OCI-LY7 (cell line): ENCODE measurements at regions not wholly inside any gene's neighbourhood (a gene's known extent, or its start where the extent isn't known, plus 50 kb on each side); places are given as distances from the start of the nearest gene placed in this dataset.

Source experiments
- BruUV-seq: library from RNA; stranded (reverse); fragments of 400-500 nt; replicated peaks from 2 replicates; lab custom pipeline; 2021; lab: Mats Ljungman, UMichigan
- CTCF ChIA-PET: fragments of 300-600 bp; sonication (Branson Sonifier 250); formaldehyde crosslinking; loops from one replicate; lab custom pipeline; 2022; ENCODE audit warnings: antibody characterized with exemption; ENCODE audit not compliant: unreplicated experiment; lab: Charles Lee
- POLR2A ChIA-PET: fragments of 300-600 bp; sonication (Branson Sonifier 250); formaldehyde crosslinking; loops from one replicate; lab custom pipeline; 2022; ENCODE audit warnings: antibody characterized with exemption; lab: Charles Lee
- DNase-seq: peaks from one replicate; pipeline ENCODE4 v3.0.0-alpha.2; 2015; ENCODE audit warnings: low spot score
- H2AFZ ChIP-seq: fragments of 200-600 bp; sonication (generic), shearing (Covaris generic); 2 replicates; pipeline ENCODE4 v1.6.1; 2014; ENCODE audit warnings: mild to moderate bottlenecking, antibody characterized with exemption, low read length, moderate library complexity
- H3K27ac ChIP-seq: fragments of 200-600 bp; sonication (generic); 2 replicates; pipeline ENCODE4 v1.5.1; 2014; ENCODE audit warnings: mixed run types, low read depth, mild to moderate bottlenecking, moderate library complexity, low read length, inconsistent platforms; ENCODE audit not compliant: poor library complexity, severe bottlenecking
- H3K36me3 ChIP-seq: fragments of 200-600 bp; sonication (generic); 2 replicates; pipeline ENCODE4 v1.6.1; 2014; ENCODE audit warnings: mild to moderate bottlenecking, antibody characterized with exemption, low read length, moderate library complexity, mixed read lengths; ENCODE audit not compliant: insufficient read depth
- H3K4me1 ChIP-seq: fragments of 200-600 bp; sonication (generic); 2 replicates; pipeline ENCODE4 v1.5.1; 2014; ENCODE audit warnings: mild to moderate bottlenecking, low read length; ENCODE audit not compliant: insufficient read depth, poor library complexity, severe bottlenecking
- H3K4me2 ChIP-seq: fragments of 200-600 bp; sonication (generic); 2 replicates; pipeline ENCODE4 v1.6.1; 2014; ENCODE audit warnings: mild to moderate bottlenecking, low read length
- H3K4me3 ChIP-seq: fragments of 200-600 bp; sonication (generic); 2 replicates; pipeline ENCODE4 v1.5.1; 2014; ENCODE audit warnings: mild to moderate bottlenecking, low read depth, low read length; ENCODE audit not compliant: poor library complexity, severe bottlenecking
- H3K79me2 ChIP-seq: fragments of 200-600 bp; sonication (generic); 2 replicates; pipeline ENCODE4 v1.6.1; 2016; ENCODE audit warnings: low read depth, mild to moderate bottlenecking, low read length, moderate library complexity, mixed read lengths; ENCODE audit not compliant: insufficient read depth
- H3K9me2 ChIP-seq: fragments of 200-600 bp; sonication (generic); 2 replicates; pipeline ENCODE4 v1.6.1; 2016; ENCODE audit warnings: mild to moderate bottlenecking, low read length, mixed read lengths; ENCODE audit not compliant: insufficient read depth
- H3K9me3 ChIP-seq: fragments of 200-600 bp; sonication (generic); 2 replicates; pipeline ENCODE4 v1.6.1; 2014; ENCODE audit warnings: mild to moderate bottlenecking, mixed run types, low read length, mixed read lengths
- H4K20me1 ChIP-seq: fragments of 200-600 bp; sonication (generic); 2 replicates; pipeline ENCODE4 v1.6.1; 2014; ENCODE audit warnings: mild to moderate bottlenecking, antibody characterized with exemption, low read length, moderate library complexity, mixed read lengths; ENCODE audit not compliant: insufficient read depth
- EZH2phosphoT487 ChIP-seq: fragments of 200-600 bp; sonication (generic); IDR thresholded peaks from 2 replicates; pipeline ENCODE4 v1.6.1; 2018; ENCODE audit warnings: low read depth, borderline replicate concordance, mild to moderate bottlenecking, mixed run types, antibody characterized with exemption, low read length, moderate library complexity, mixed read lengths
- intact Hi-C: fragments of 100-400 bp; cut with micrococcal nuclease; formaldehyde crosslinking; loops from one replicate; pipeline ENCODE4 v1.10.0; 2022; ENCODE audit not compliant: unreplicated experiment
- TF ChIP-seq, protein P1 (sequence below): fragments of 200-600 bp; sonication (generic); conservative IDR thresholded peaks from 2 replicates; pipeline ENCODE4 v1.5.1; 2014; ENCODE audit warnings: mild to moderate bottlenecking, antibody characterized with exemption, low read length, moderate library complexity, mixed read lengths

DNA sequence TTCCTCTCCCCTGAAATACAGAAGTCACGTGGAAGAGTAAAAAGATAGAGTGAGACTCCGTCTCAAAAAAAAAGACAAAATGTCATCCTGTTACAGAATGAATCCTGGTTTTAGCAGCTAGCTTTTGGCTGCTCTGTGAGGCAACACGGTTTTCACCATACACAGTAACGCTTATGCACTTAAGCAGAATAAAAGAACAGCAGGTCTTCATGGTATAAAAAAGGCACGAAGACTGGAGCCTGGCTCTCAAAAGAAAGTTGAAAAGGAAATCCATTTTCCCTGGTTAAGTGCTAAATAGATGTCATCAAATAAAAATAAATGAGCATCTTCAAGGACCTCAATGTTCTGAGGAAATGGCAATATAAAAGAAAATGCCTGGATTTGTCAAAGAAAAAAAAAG, 444.1 kb downstream of the IPO8 start:
- POLR2A ChIA-PET: no interaction called here
- Histone ChIP-seq H3K27ac (no peak overlapping the region), H3K79me2 (no peaks in the 10 kb centered on the region), H3K9me2 (no peaks in the 10 kb centered on the region), H3K4me2 (no peak overlapping the region), H3K4me3 (no peak overlapping the region), H3K36me3 (no peaks in the 10 kb centered on the region), H3K4me1 (no peaks in the 10 kb centered on the region), H3K9me3 (no peaks in the 10 kb centered on the region), H2AFZ (no peak overlapping the region), H4K20me1 (no peaks in the 10 kb centered on the region)
- CTCF ChIA-PET: no interaction called here
- no peak for DNase-seq
- intact Hi-C loops: no loop called here
- no peak for TF ChIP-seq EZH2phosphoT487
- TF ChIP-seq, protein P1, sequence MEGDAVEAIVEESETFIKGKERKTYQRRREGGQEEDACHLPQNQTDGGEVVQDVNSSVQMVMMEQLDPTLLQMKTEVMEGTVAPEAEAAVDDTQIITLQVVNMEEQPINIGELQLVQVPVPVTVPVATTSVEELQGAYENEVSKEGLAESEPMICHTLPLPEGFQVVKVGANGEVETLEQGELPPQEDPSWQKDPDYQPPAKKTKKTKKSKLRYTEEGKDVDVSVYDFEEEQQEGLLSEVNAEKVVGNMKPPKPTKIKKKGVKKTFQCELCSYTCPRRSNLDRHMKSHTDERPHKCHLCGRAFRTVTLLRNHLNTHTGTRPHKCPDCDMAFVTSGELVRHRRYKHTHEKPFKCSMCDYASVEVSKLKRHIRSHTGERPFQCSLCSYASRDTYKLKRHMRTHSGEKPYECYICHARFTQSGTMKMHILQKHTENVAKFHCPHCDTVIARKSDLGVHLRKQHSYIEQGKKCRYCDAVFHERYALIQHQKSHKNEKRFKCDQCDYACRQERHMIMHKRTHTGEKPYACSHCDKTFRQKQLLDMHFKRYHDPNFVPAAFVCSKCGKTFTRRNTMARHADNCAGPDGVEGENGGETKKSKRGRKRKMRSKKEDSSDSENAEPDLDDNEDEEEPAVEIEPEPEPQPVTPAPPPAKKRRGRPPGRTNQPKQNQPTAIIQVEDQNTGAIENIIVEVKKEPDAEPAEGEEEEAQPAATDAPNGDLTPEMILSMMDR: no peak
- BruUV-seq: no TSS peak

DNA sequence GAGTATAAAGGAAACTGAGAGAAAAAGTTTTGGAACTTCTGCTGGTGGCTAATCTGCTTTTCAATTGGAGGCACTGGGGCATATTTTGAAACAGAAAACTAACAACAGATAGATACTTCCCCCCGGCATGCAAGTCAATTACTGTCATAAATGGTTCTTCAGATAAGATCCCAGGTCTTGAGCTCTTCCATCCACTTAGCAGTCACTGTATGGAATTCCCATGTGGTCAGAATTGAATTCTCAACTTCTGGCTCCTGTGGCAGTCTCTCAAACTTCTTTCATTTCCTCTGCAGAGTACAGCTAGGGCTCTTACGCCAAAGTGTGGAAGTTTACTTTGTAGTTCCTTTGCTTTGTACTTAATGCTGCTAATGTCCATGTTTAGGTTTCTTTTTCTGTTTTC, 452.2 kb downstream of the IPO8 start:
- ChIA-PET CTCF (no interaction called here), POLR2A (no interaction called here)
- no peak overlapping the region for H3K4me3 ChIP-seq
- no peak overlapping the region for H3K27ac ChIP-seq
- TF ChIP-seq, protein P1: no peak
- TF ChIP-seq EZH2phosphoT487: no peak
- intact Hi-C loops: no loop called here
- H3K36me3 ChIP-seq: no peaks in the 10 kb centered on the region
- no peaks in the 10 kb centered on the region for H4K20me1 ChIP-seq
- no TSS peak for BruUV-seq
- H3K79me2 ChIP-seq: no peaks in the 10 kb centered on the region
- no peak overlapping the region for H2AFZ ChIP-seq
- H3K4me1 ChIP-seq: no peaks in the 10 kb centered on the region
- no peaks in the 10 kb centered on the region for H3K9me3 ChIP-seq
- no peak overlapping the region for H3K4me2 ChIP-seq
- no peak for DNase-seq
- H3K9me2 ChIP-seq: no peaks in the 10 kb centered on the region

DNA sequence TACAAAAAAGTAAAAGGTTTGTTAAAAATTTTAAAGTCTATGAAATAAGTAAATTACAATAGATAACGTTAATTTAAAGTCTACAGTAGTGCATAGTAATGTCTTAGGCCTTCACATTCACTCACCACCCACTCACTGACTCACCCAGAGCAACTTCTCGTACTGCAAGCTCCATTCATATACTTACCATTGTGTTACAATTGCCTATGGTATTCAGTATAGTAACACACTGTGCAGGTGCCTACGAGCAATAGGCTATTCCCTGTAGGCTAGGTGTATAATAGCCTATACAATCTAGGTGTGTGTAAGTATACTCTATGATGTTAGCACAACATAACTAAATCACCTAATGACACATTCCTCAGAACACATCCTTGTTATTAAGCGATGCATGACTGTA, 435.3 kb upstream of the TMTC1 start:
- no peak for TF ChIP-seq EZH2phosphoT487
- TF ChIP-seq, protein P1: no peak
- POLR2A ChIA-PET: no interaction called here
- intact Hi-C loops: no loop called here

More for the DNA sequence above, 435.3 kb upstream of the TMTC1 start:
- no peaks in the 10 kb centered on the region for H4K20me1 ChIP-seq
- BruUV-seq: no TSS peak
- H3K36me3 ChIP-seq: no peaks in the 10 kb centered on the region
- H3K4me1 ChIP-seq: no peaks in the 10 kb centered on the region
- H3K9me3 ChIP-seq: no peaks in the 10 kb centered on the region
- H3K27ac ChIP-seq: no peak overlapping the region
- H3K4me3 ChIP-seq: no peak overlapping the region
- no peak for DNase-seq
- H3K4me2 ChIP-seq: no peak overlapping the region
- H2AFZ ChIP-seq: no peak overlapping the region
- no peaks in the 10 kb centered on the region for H3K79me2 ChIP-seq
- CTCF ChIA-PET: no interaction called here
- no peaks in the 10 kb centered on the region for H3K9me2 ChIP-seq
